IMR-90 (cell line): ENCODE measurements at regions not wholly inside any gene's neighbourhood (a gene's known extent, or its start where the extent isn't known, plus 50 kb on each side); places are given as distances from the start of the nearest gene placed in this dataset.

Source experiments
- ATAC-seq: fragments of 200-7000 bp; cut with Tn5 transposase; 2 replicates; pipeline ENCODE4 v1.9.1; 2020; ENCODE audit warnings: low read depth, mild to moderate bottlenecking, moderate library complexity
- BruUV-seq: library from RNA; stranded (reverse); fragments of 400-500 nt; replicated peaks from 2 replicates; lab custom pipeline; 2021; lab: Mats Ljungman, UMichigan
- CTCF ChIA-PET: fragments of 300-600 bp; formaldehyde crosslinking; extraction: SDS; loops from one replicate; lab custom pipeline; 2021; ENCODE audit warnings: antibody characterized with exemption; lab: Yijun Ruan, JAX
- POLR2A ChIA-PET: fragments of 300-600 bp; sonication (Branson Sonifier 250); formaldehyde crosslinking; loops from one replicate; lab custom pipeline; 2022; ENCODE audit warnings: antibody characterized with exemption; ENCODE audit not compliant: unreplicated experiment; lab: Charles Lee
- DNase-seq: peaks from one replicate; pipeline ENCODE4 v3.0.0; 2013
- H2AFZ ChIP-seq: replicated peaks from 2 replicates; pipeline ENCODE3; 2013; ENCODE audit warnings: low read length, mild to moderate bottlenecking; ENCODE audit not compliant: poor library complexity
- H2AK5ac ChIP-seq: 2 replicates; pipeline ENCODE4 v1.6.1; 2013; ENCODE audit warnings: low read depth, low read length, inconsistent platforms
- H2AK9ac ChIP-seq: replicated peaks from 2 replicates; pipeline ENCODE3; 2013; ENCODE audit warnings: mild to moderate bottlenecking, low read depth, low read length, moderate library complexity; ENCODE audit not compliant: poor library complexity
- H2BK120ac ChIP-seq: 2 replicates; pipeline ENCODE4 v1.6.1; 2013; ENCODE audit warnings: low read depth, low read length, inconsistent platforms
- H2BK15ac ChIP-seq: 3 replicates; pipeline ENCODE4 v1.6.1; 2013; ENCODE audit warnings: low read depth, low read length, inconsistent platforms
- H2BK20ac ChIP-seq: 2 replicates; pipeline ENCODE4 v1.6.1; 2013; ENCODE audit warnings: low read depth, mild to moderate bottlenecking, inconsistent platforms, low read length, moderate library complexity
- H2BK5ac ChIP-seq: 2 replicates; pipeline ENCODE4 v1.6.1; 2013; ENCODE audit warnings: mild to moderate bottlenecking, low read depth, low read length, inconsistent platforms; ENCODE audit not compliant: poor library complexity, severe bottlenecking
- H3K14ac ChIP-seq: replicated peaks from 2 replicates; pipeline ENCODE4 v1.6.1; 2013; ENCODE audit warnings: low read depth, low read length, inconsistent platforms
- H3K18ac ChIP-seq: 2 replicates; pipeline ENCODE4 v1.6.1; 2013; ENCODE audit warnings: low read depth, low read length, control low read depth
- H3K23ac ChIP-seq: 2 replicates; pipeline ENCODE4 v1.6.1; 2013; ENCODE audit warnings: low read depth, low read length, inconsistent platforms
- H3K27ac ChIP-seq: 2 replicates; pipeline ENCODE4 v1.5.1; 2013; ENCODE audit warnings: mild to moderate bottlenecking, control low read depth, low read length; ENCODE audit not compliant: insufficient read depth
- H3K27me3 ChIP-seq: 2 replicates; pipeline ENCODE4 v1.6.1; 2013; ENCODE audit warnings: low read length; ENCODE audit not compliant: control insufficient read depth, insufficient read depth
- H3K36me3 ChIP-seq: 2 replicates; pipeline ENCODE4 v1.6.1; 2013; ENCODE audit warnings: low read length, mixed read lengths; ENCODE audit not compliant: control insufficient read depth, insufficient read depth
- H3K4ac ChIP-seq: 2 replicates; pipeline ENCODE4 v1.6.1; 2013; ENCODE audit warnings: low read depth, low read length, inconsistent platforms
- H3K4me1 ChIP-seq: 2 replicates; pipeline ENCODE4 v1.6.1; 2013; ENCODE audit warnings: low read length, mixed read lengths; ENCODE audit not compliant: control insufficient read depth, insufficient read depth
- H3K4me2 ChIP-seq: 2 replicates; pipeline ENCODE4 v1.6.1; 2013; ENCODE audit warnings: low read depth, mild to moderate bottlenecking, control low read depth, low read length, moderate library complexity
- H3K4me3 ChIP-seq: 2 replicates; pipeline ENCODE4 v1.5.1; 2013; ENCODE audit warnings: low read depth, mild to moderate bottlenecking, control low read depth, low read length, moderate library complexity; ENCODE audit not compliant: insufficient read depth
- H3K56ac ChIP-seq: 2 replicates; pipeline ENCODE4 v1.6.1; 2013; ENCODE audit warnings: low read length, inconsistent platforms; ENCODE audit not compliant: insufficient read depth; ENCODE audit errors: extremely low read depth
- H3K79me1 ChIP-seq, 2 experiments: 2 replicates each; pipeline ENCODE4 v1.6.1; 2013; ENCODE audit warnings: low read length in 2 of 2, inconsistent platforms in 1 of 2, low read depth in 1 of 2
- H3K9ac ChIP-seq: 2 replicates; pipeline ENCODE4 v1.6.1; 2013; ENCODE audit warnings: low read depth, low read length, control low read depth
- H3K9me1 ChIP-seq: 2 replicates; pipeline ENCODE4 v1.6.1; 2013; ENCODE audit warnings: low read length, inconsistent platforms; ENCODE audit not compliant: insufficient read depth
- H3K9me3 ChIP-seq: 2 replicates; pipeline ENCODE4 v1.6.1; 2013; ENCODE audit warnings: low read length; ENCODE audit not compliant: control insufficient read depth, insufficient read depth
- H4K20me1 ChIP-seq: 2 replicates; pipeline ENCODE4 v1.6.1; 2013; ENCODE audit warnings: low read length, inconsistent platforms; ENCODE audit not compliant: insufficient read depth
- H4K5ac ChIP-seq: 2 replicates; pipeline ENCODE4 v1.6.1; 2013; ENCODE audit warnings: mild to moderate bottlenecking, low read depth, low read length, control low read depth
- H4K8ac ChIP-seq, 2 experiments: 2 replicates each; pipeline ENCODE4 v1.6.1; 2013; ENCODE audit warnings: low read depth in 2 of 2, low read length in 2 of 2, control low read depth in 1 of 2, inconsistent platforms in 1 of 2
- H4K91ac ChIP-seq: 2 replicates; pipeline ENCODE4 v1.6.1; 2013; ENCODE audit warnings: low read depth, low read length, inconsistent platforms; ENCODE audit not compliant: insufficient read depth
- BHLHE40 ChIP-seq: fragments of 150-350 bp; IDR thresholded peaks from 2 replicates; pipeline ENCODE4 v1.6.1; 2016; ENCODE audit warnings: mild to moderate bottlenecking, low read depth, low read length
- CEBPB ChIP-seq: IDR thresholded peaks from 2 replicates; pipeline ENCODE4 v1.6.1; 2012; ENCODE audit warnings: low read depth, low read length, improper control_type of control experiment
- CHD1 ChIP-seq: IDR thresholded peaks from 2 replicates; pipeline ENCODE4 v1.6.1; 2012; ENCODE audit warnings: low read depth, low read length, improper control_type of control experiment
- CTCF ChIP-seq: conservative IDR thresholded peaks from 2 replicates; pipeline ENCODE4 v1.5.1; 2012; ENCODE audit warnings: mild to moderate bottlenecking, low read depth, low read length, improper control_type of control experiment
- ELK1 ChIP-seq: fragments of 150-350 bp; IDR thresholded peaks from 2 replicates; pipeline ENCODE4 v1.6.1; 2016; ENCODE audit warnings: low read depth, mild to moderate bottlenecking, low read length, moderate library complexity, borderline replicate concordance
- FOS ChIP-seq: fragments of 150-350 bp; IDR thresholded peaks from 2 replicates; pipeline ENCODE4 v1.6.1; 2016; ENCODE audit warnings: low read depth, low read length
- MAFK ChIP-seq: IDR thresholded peaks from 2 replicates; pipeline ENCODE4 v1.6.1; 2012; ENCODE audit warnings: low read depth, low read length, improper control_type of control experiment
- MAZ ChIP-seq: IDR thresholded peaks from 2 replicates; pipeline ENCODE4 v1.6.1; 2012; ENCODE audit warnings: low read depth, mild to moderate bottlenecking, low read length, improper control_type of control experiment, moderate library complexity, borderline replicate concordance
- MXI1 ChIP-seq: IDR thresholded peaks from 2 replicates; pipeline ENCODE4 v1.6.1; 2012; ENCODE audit warnings: low read depth, mild to moderate bottlenecking, low read length, moderate library complexity, borderline replicate concordance
- NFE2L2 ChIP-seq: fragments of 150-350 bp; IDR thresholded peaks from 2 replicates; pipeline ENCODE4 v1.6.1; 2016; ENCODE audit warnings: low read depth, mild to moderate bottlenecking, low read length
- POLR2A ChIP-seq: IDR thresholded peaks from 2 replicates; pipeline ENCODE4 v1.6.1; 2012; ENCODE audit warnings: mild to moderate bottlenecking, low read depth, low read length
- RAD21 ChIP-seq: IDR thresholded peaks from 2 replicates; pipeline ENCODE4 v1.6.1; 2012; ENCODE audit warnings: low read length, improper control_type of control experiment
- RCOR1 ChIP-seq: IDR thresholded peaks from 2 replicates; pipeline ENCODE4 v1.6.1; 2012; ENCODE audit warnings: mild to moderate bottlenecking, low read length, improper control_type of control experiment; ENCODE audit not compliant: insufficient replicate concordance
- RFX5 ChIP-seq: IDR thresholded peaks from 2 replicates; pipeline ENCODE4 v1.8.0; 2012; ENCODE audit warnings: low read depth, mild to moderate bottlenecking, low read length, moderate library complexity
- SMC3 ChIP-seq: fragments of 150-350 bp; IDR thresholded peaks from 2 replicates; pipeline ENCODE4 v1.6.1; 2016; ENCODE audit warnings: low read depth, mild to moderate bottlenecking, antibody characterized with exemption, low read length, moderate library complexity
- USF2 ChIP-seq: fragments of 150-350 bp; IDR thresholded peaks from 2 replicates; pipeline ENCODE4 v1.6.1; 2017; ENCODE audit warnings: mild to moderate bottlenecking, antibody characterized with exemption, low read length, low read depth
- WGBS, 2 experiments: methylation state at CpG; one replicate each; pipeline versions ENCODE4 v1.1.5 to v1.1.7; 2013; ENCODE audit warnings: missing lambda C conversion rate in 2 of 2; ENCODE audit not compliant: insufficient read length in 1 of 2; ENCODE audit errors: extremely low coverage in 2 of 2; 5-methylcytosine and 5-hydroxymethylcytosine counted together
- dilution Hi-C: fragments of 300-500 bp; cut with HindIII; formaldehyde crosslinking; loops from one replicate; pipeline ENCODE4 v1.14.3; 2018; ENCODE audit warnings: low sequenced_read_pairs; ENCODE audit not compliant: unreplicated experiment
- in situ Hi-C: fragments of 300-500 bp; cut with MboI; formaldehyde crosslinking; loops from 3 replicates; pipeline ENCODE4 v1.14.3; 2019; ENCODE audit warnings: low sequenced_read_pairs, inconsistent platforms, mixed read lengths
- intact Hi-C: fragments of 100-400 bp; cut with micrococcal nuclease; formaldehyde crosslinking; loops from 2 replicates; pipeline ENCODE4 v1.10.0; 2022

- ChIA-PET POLR2A (interaction anchor here (0.7 kb wide), 1 partner anchor 793 kb away, joined by 3 read pairs; no protein-coding TSS in a partner anchor), CTCF (interaction anchor here (0.6 to 1.1 kb wide), 2 partner anchors 13 to 78 kb away, joined by 3 read pairs; no protein-coding TSS in a partner anchor)
- in situ Hi-C loops (no loop called here), intact Hi-C loops (no loop called here), dilution Hi-C loops (no loop called here)
- no peak overlapping the region for H3K4ac ChIP-seq
- H2BK120ac ChIP-seq = no peak overlapping the region
- H3K27ac ChIP-seq = no peak overlapping the region
- no peak overlapping the region for H4K8ac ChIP-seq
- no peak overlapping the region for H3K4me2 ChIP-seq
- H2AK9ac ChIP-seq = no peak overlapping the region
- no peak overlapping the region for H3K18ac ChIP-seq
- H3K9me3 ChIP-seq = no peaks in the 10 kb centered on the region
- H2AFZ ChIP-seq = no peak overlapping the region
- no TSS peak for BruUV-seq
- no peak overlapping the region for H4K91ac ChIP-seq
- no CpG with 5 or more reads among the region's 3 CpGs for WGBS, 2 experiments
- H2BK20ac ChIP-seq = no peak overlapping the region
- DNase-seq (no peak), ATAC-seq (no peak)
- H3K4me3 ChIP-seq = no peak overlapping the region
- no peaks in the 10 kb centered on the region for H4K20me1 ChIP-seq
- no peaks in the 10 kb centered on the region for H3K4me1 ChIP-seq
- no peak overlapping the region for H3K14ac ChIP-seq
- H3K56ac ChIP-seq = no peak overlapping the region
- H3K23ac ChIP-seq = no peak overlapping the region
- no peaks in the 10 kb centered on the region for H3K79me1 ChIP-seq
- TF ChIP-seq NFE2L2 = no peak
- no peak for TF ChIP-seq POLR2A
- TF ChIP-seq CTCF = no peak
- no peak for TF ChIP-seq RFX5
- no peak for TF ChIP-seq RAD21
- TF ChIP-seq CHD1 = no peak
- no peak for TF ChIP-seq SMC3
- no peak for TF ChIP-seq MXI1
- TF ChIP-seq FOS = no peak
- TF ChIP-seq USF2 = no peak
- no peak for TF ChIP-seq ELK1
- TF ChIP-seq RCOR1 = no peak
- TF ChIP-seq CEBPB = no peak
- TF ChIP-seq MAZ = no peak
- no peak for TF ChIP-seq BHLHE40
- no peak for TF ChIP-seq MAFK
- H3K27me3 ChIP-seq = no peaks in the 10 kb centered on the region
- H3K36me3 ChIP-seq = no peaks in the 10 kb centered on the region
- no peak overlapping the region for H2AK5ac ChIP-seq
- H2BK15ac ChIP-seq = no peak overlapping the region
- no peak overlapping the region for H4K5ac ChIP-seq
- H2BK5ac ChIP-seq = no peak overlapping the region
- H3K9me1 ChIP-seq = no peaks in the 10 kb centered on the region
- no peak overlapping the region for H3K9ac ChIP-seq
These were observed 251.0 kb downstream of the STIM2 start for GRCh38 chr4:27111627-27112026.
